ENCODE measurements at regions not wholly inside any gene's neighbourhood (a gene's known extent, or its start where the extent isn't known, plus 50 kb on each side); places are given as distances from the start of the nearest gene placed in this dataset.

- TF ChIP-seq, protein P1, sequence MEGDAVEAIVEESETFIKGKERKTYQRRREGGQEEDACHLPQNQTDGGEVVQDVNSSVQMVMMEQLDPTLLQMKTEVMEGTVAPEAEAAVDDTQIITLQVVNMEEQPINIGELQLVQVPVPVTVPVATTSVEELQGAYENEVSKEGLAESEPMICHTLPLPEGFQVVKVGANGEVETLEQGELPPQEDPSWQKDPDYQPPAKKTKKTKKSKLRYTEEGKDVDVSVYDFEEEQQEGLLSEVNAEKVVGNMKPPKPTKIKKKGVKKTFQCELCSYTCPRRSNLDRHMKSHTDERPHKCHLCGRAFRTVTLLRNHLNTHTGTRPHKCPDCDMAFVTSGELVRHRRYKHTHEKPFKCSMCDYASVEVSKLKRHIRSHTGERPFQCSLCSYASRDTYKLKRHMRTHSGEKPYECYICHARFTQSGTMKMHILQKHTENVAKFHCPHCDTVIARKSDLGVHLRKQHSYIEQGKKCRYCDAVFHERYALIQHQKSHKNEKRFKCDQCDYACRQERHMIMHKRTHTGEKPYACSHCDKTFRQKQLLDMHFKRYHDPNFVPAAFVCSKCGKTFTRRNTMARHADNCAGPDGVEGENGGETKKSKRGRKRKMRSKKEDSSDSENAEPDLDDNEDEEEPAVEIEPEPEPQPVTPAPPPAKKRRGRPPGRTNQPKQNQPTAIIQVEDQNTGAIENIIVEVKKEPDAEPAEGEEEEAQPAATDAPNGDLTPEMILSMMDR (optimal IDR thresholded peaks at IDR 0.05 in 1 of 3, IDR thresholded peaks at IDR 0.05 in 1 of 3, conservative IDR thresholded peaks at IDR 0.05 in 1 of 3; ENCODE audit: extremely low read depth in 1 of 3, insufficient read depth in 2 of 3, low read length in 3 of 3): no peak
- no peak for TF ChIP-seq EZH2 (IDR thresholded peaks at IDR 0.05; ENCODE audit: low read length)
These were observed 56.7 kb upstream of the RCN1 start for GRCh38 chr11:32034149-32034548.
